ENCODE measurements at regions not wholly inside any gene's neighbourhood (a gene's known extent, or its start where the extent isn't known, plus 50 kb on each side); places are given as distances from the start of the nearest gene placed in this dataset.

- TF ChIP-seq CTCF (IDR thresholded peaks at IDR 0.05; ENCODE audit: low read depth, low read length) = no peak
- TF ChIP-seq EZH2phosphoT487 (IDR thresholded peaks at IDR 0.05; ENCODE audit: low read depth) = no peak
Measured at GRCh38 chr17:69679829-69680228, 265.3 kb downstream of the MAP2K6 start.
